GM12878 (cell line): ENCODE measurements at regions not wholly inside any gene's neighbourhood (a gene's known extent, or its start where the extent isn't known, plus 50 kb on each side); places are given as distances from the start of the nearest gene placed in this dataset.

Experiments
- BRCA1 ChIP-seq: IDR thresholded peaks from 2 replicates; pipeline ENCODE4 v1.6.1; 2011; ENCODE audit warnings: low read depth, low read length, improper control_type of control experiment
- CTCF ChIP-seq, 3 experiments: IDR thresholded peaks in 2 of 3; conservative IDR thresholded peaks in 1 of 3; 2 replicates each; pipeline ENCODE4 v1.5.1; 2011; ENCODE audit warnings: low read depth in 3 of 3, low read length in 3 of 3, mild to moderate bottlenecking in 3 of 3, control low read depth in 2 of 3, moderate library complexity in 2 of 3, inconsistent platforms in 1 of 3, mixed read lengths in 1 of 3; ENCODE audit not compliant: control insufficient read depth in 2 of 3, insufficient read depth in 1 of 3; ENCODE audit errors: extremely low read depth in 1 of 3
- E2F4 ChIP-seq: IDR thresholded peaks from 2 replicates; pipeline ENCODE4 v1.6.1; 2012; ENCODE audit warnings: low read depth, low read length, improper control_type of control experiment
- EP300 ChIP-seq, 2 experiments: fragments of 150-350 bp in 1 of 2; IDR thresholded peaks; 2 replicates each; pipeline ENCODE4 v1.6.1; 2011 to 2012; ENCODE audit warnings: low read depth in 2 of 2, low read length in 2 of 2, borderline replicate concordance in 1 of 2, improper control_type of control experiment in 1 of 2, inconsistent platforms in 1 of 2; ENCODE audit not compliant: control insufficient read depth in 1 of 2
- FOS ChIP-seq: IDR thresholded peaks from 3 replicates; pipeline ENCODE4 v1.6.1; 2011; ENCODE audit warnings: borderline replicate concordance; ENCODE audit not compliant: insufficient read length; ENCODE audit errors: extremely low read depth
- JUNB ChIP-seq: IDR thresholded peaks from 2 replicates; pipeline ENCODE4 v1.6.1; 2016; ENCODE audit warnings: antibody characterized with exemption, mild to moderate bottlenecking
- POLR2A ChIP-seq: IDR thresholded peaks from 2 replicates; pipeline ENCODE4 v1.6.1; 2011; ENCODE audit warnings: low read depth, mild to moderate bottlenecking, low read length
- ZBTB4 ChIP-seq: fragments of 450-650 bp; formaldehyde crosslinking; IDR thresholded peaks from 2 replicates; pipeline ENCODE4 v1.4.0; 2022; ENCODE audit warnings: mild to moderate bottlenecking, moderate library complexity

- TF ChIP-seq FOS (no peak), POLR2A (no peak), BRCA1 (no peak), CTCF (IDR thresholded peaks at IDR 0.05 in 2 of 3, conservative IDR thresholded peaks at IDR 0.05 in 1 of 3; ENCODE audit: control insufficient read depth in 2 of 3, extremely low read depth in 1 of 3, insufficient read depth in 1 of 3, low read depth in 3 of 3, low read length in 3 of 3) (no peak), E2F4 (no peak), ZBTB4 (no peak), EP300 (IDR thresholded peaks at IDR 0.05; ENCODE audit: borderline replicate concordance in 1 of 2, control insufficient read depth in 1 of 2, low read depth in 2 of 2, low read length in 2 of 2) (no peak), JUNB (no peak)
Measured at GRCh38 chr16:80915079-80915450, 91.6 kb downstream of the CMC2 start.
